T-helper 2 cell treated with Interferon-gamma antibody and Interleukin-4, amounts not matched to agents 5 μg/mL and 100 μg/mL, for 36 hours (primary cell): ENCODE measurements at regions not wholly inside any gene's neighbourhood (a gene's known extent, or its start where the extent isn't known, plus 50 kb on each side); places are given as distances from the start of the nearest gene placed in this dataset.

Experiments used
- DNase-seq: peaks from one replicate; pipeline ENCODE4 v3.0.0; 2021; ENCODE audit warnings: low spot score
- H3K27ac Mint-ChIP-seq: one replicate; pipeline ENCODE4 v1.8.0; 2021; ENCODE audit warnings: mild to moderate bottlenecking, mixed read lengths
- H3K27me3 Mint-ChIP-seq: one replicate; pipeline ENCODE4 v1.8.0; 2021; ENCODE audit warnings: low read depth, mixed read lengths
- H3K36me3 Mint-ChIP-seq: one replicate; pipeline ENCODE4 v1.8.0; 2021; ENCODE audit warnings: low read depth, mixed read lengths
- H3K4me1 Mint-ChIP-seq: one replicate; pipeline ENCODE4 v1.8.0; 2021; ENCODE audit warnings: low read depth, mixed read lengths
- H3K4me3 Mint-ChIP-seq: one replicate; pipeline ENCODE4 v1.8.0; 2022; ENCODE audit warnings: mild to moderate bottlenecking, moderate library complexity, mixed read lengths
- H3K9me3 Mint-ChIP-seq: one replicate; pipeline ENCODE4 v1.8.0; 2021; ENCODE audit warnings: mixed read lengths

- Mint-ChIP-seq H3K27ac (no peak overlapping the region), H3K4me1 (no peaks in the 10 kb centered on the region), H3K9me3 (no peaks in the 10 kb centered on the region), H3K4me3 (no peak overlapping the region), H3K36me3 (no peaks in the 10 kb centered on the region), H3K27me3 (peaks cover 5% of the 10 kb centered on the region)
- no peak for DNase-seq
Measured at GRCh38 chr7:132687016-132687415, 110.7 kb upstream of the PLXNA4 start.

- Mint-ChIP-seq H3K27me3 (peaks cover 5% of the 10 kb centered on the region), H3K4me3 (no peak overlapping the region), H3K9me3 (no peaks in the 10 kb centered on the region), H3K36me3 (no peaks in the 10 kb centered on the region), H3K4me1 (no peaks in the 10 kb centered on the region), H3K27ac (no peak overlapping the region)
- no peak for DNase-seq
Measured at GRCh38 chr7:132685277-132685676, 109.0 kb upstream of the PLXNA4 start.

DNA sequence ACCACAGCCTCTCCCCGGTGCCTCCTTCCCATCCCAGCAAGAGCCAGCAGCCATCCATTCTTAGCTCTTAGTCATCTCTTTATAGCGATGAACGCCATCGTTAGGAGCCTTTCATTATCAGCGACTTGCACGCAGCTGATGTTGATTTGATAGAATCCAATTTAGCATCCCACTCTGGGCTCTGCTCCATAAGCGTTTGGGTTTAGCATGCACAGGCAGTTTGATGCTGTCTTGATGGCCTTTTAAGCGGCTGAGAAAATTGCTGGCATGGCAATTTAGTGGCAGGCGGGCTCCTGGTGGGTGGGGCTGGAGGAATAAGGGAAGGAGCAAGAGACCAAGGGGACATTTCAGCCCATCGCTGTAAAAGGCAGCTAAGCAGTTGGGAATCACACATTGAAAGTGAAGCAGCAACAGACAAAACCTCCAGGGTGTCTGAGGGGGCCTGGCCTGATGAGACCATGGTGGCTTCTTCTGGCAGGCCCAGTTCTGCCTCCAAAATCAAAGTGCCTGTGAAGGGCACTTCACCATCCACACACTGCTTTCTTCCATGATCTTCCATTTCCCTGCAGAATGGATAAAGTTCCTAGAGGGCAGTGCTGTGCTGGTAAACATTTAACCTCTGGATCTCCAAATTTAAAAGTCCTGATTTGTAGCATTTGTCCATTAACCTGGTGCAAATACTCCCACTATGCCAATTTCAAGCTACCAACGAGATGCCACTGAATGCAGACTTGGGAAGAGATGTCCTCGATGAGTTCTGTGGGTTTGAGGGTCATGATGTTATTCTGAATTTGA lies 107.8 kb upstream of the PLXNA4 start:
- H3K4me3 Mint-ChIP-seq: no peak overlapping the region
- H3K9me3 Mint-ChIP-seq: no peaks in the 10 kb centered on the region
- H3K36me3 Mint-ChIP-seq: no peaks in the 10 kb centered on the region
- no peaks in the 10 kb centered on the region for H3K4me1 Mint-ChIP-seq
- H3K27me3 Mint-ChIP-seq: peaks cover 5% of the 10 kb centered on the region
- no peak overlapping the region for H3K27ac Mint-ChIP-seq
- no peak for DNase-seq

GRCh38 chr7:132681951-132682350 lies 105.7 kb upstream of the PLXNA4 start:
- Mint-ChIP-seq H3K4me3 (no peak overlapping the region), H3K9me3 (no peaks in the 10 kb centered on the region), H3K36me3 (no peaks in the 10 kb centered on the region), H3K4me1 (no peaks in the 10 kb centered on the region), H3K27me3 (no peaks in the 10 kb centered on the region), H3K27ac (no peak overlapping the region)
- no peak for DNase-seq

- Mint-ChIP-seq H3K36me3 (no peaks in the 10 kb centered on the region), H3K27ac (no peak overlapping the region), H3K9me3 (no peaks in the 10 kb centered on the region), H3K4me1 (no peaks in the 10 kb centered on the region), H3K27me3 (no peaks in the 10 kb centered on the region), H3K4me3 (no peak overlapping the region)
- DNase-seq: no peak
Measured at GRCh38 chr7:132680590-132680989, 104.3 kb upstream of the PLXNA4 start.

- no peak overlapping the region for H3K27ac Mint-ChIP-seq
- H3K4me3 Mint-ChIP-seq: no peak overlapping the region
- H3K9me3 Mint-ChIP-seq: no peaks in the 10 kb centered on the region
- no peaks in the 10 kb centered on the region for H3K27me3 Mint-ChIP-seq
- no peaks in the 10 kb centered on the region for H3K36me3 Mint-ChIP-seq
- no peaks in the 10 kb centered on the region for H3K4me1 Mint-ChIP-seq
- no peak for DNase-seq
Measured at GRCh38 chr7:132678656-132679055, 102.4 kb upstream of the PLXNA4 start.

- Mint-ChIP-seq H3K4me3 (no peak overlapping the region), H3K27ac (no peak overlapping the region), H3K9me3 (no peaks in the 10 kb centered on the region), H3K36me3 (no peaks in the 10 kb centered on the region), H3K4me1 (no peaks in the 10 kb centered on the region), H3K27me3 (no peaks in the 10 kb centered on the region)
- DNase-seq: no peak
Measured at GRCh38 chr7:132677918-132678317, 101.6 kb upstream of the PLXNA4 start.

GRCh38 chr7:132672200-132672990 lies 96.1 kb upstream of the PLXNA4 start:
- H3K27me3 Mint-ChIP-seq: no peaks in the 10 kb centered on the region
- no peaks in the 10 kb centered on the region for H3K36me3 Mint-ChIP-seq
- no peaks in the 10 kb centered on the region for H3K4me1 Mint-ChIP-seq
- no peak overlapping the region for H3K4me3 Mint-ChIP-seq
- H3K9me3 Mint-ChIP-seq: no peaks in the 10 kb centered on the region
- DNase-seq: no peak
- no peak overlapping the region for H3K27ac Mint-ChIP-seq

DNA sequence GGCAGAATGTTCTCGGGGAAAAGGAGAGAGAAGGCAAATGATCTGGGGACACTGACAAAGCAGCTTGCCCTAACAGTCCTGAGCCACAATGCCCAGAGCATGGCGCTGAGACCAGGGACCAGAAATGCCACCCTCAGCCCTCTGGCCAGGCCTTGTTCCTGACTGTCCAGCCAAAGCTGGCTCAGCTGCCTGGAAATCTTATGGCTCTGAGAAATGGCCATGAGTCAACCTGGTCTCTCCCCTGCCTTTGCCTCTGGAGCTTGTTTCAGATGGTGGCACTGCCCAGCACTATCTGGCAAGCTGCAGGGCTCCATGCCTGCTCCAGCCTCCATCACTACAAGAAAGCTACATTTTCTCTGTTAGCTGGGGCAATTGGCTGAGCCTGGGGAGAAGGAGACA lies 90.5 kb upstream of the PLXNA4 start:
- peak overlapping the region; percentile 84 for H3K27ac Mint-ChIP-seq

DNA sequence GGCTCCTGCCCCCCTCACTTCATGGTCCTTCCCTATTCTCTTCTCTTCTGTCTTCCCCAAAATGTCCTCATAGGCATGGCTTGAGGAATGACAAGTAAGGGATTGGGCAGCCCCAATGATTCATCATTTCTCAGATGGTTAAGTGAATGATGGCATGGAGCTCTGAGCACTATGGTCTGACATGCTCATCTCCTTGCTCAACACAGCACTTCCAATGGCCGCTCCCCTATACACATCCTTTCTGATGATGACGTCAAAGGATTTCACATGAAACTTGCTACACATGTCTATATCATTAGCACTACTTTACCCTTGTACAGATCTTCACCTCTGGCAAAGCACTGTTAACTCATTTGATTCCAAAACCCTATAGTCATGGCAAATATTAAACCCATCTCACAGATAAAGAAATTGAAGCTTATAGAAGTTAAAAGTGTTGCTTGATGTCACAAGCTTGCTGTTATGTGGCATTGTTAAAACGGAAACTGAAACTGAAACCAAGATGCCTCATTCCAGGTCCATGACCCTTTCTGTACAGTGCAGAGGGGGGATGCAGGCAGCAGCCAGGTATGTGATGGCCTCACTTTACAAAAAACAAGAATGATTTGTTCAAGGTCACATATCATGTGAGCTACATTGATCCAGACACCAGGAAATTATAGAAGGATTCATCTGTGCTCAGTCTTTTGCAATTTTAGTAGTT lies 90.0 kb upstream of the PLXNA4 start:
- peaks cover 8% of the 10 kb centered on the region for H3K4me1 Mint-ChIP-seq
- DNase-seq: no peak
- peak overlapping the region; percentile 63 for H3K4me3 Mint-ChIP-seq
- H3K36me3 Mint-ChIP-seq: peaks cover 9% of the 10 kb centered on the region
- H3K27me3 Mint-ChIP-seq: no peaks in the 10 kb centered on the region
- peaks cover 10% of the 10 kb centered on the region for H3K9me3 Mint-ChIP-seq
- H3K27ac Mint-ChIP-seq: peak overlapping the region; percentile 84

More for the DNA sequence above, 90.5 kb upstream of the PLXNA4 start:
- Mint-ChIP-seq H3K4me1 (peaks cover 8% of the 10 kb centered on the region), H3K9me3 (peaks cover 4% of the 10 kb centered on the region), H3K4me3 (peak overlapping the region; percentile 63), H3K27me3 (no peaks in the 10 kb centered on the region), H3K36me3 (peaks cover 9% of the 10 kb centered on the region)
- DNase-seq: no peak

- Mint-ChIP-seq H3K27ac (no peak overlapping the region), H3K36me3 (peaks cover 2% of the 10 kb centered on the region), H3K4me1 (peaks cover 29% of the 10 kb centered on the region), H3K4me3 (no peak overlapping the region), H3K9me3 (peaks cover 13% of the 10 kb centered on the region), H3K27me3 (no peaks in the 10 kb centered on the region)
- no peak for DNase-seq
Measured at GRCh38 chr7:132656846-132657776, 80.8 kb upstream of the PLXNA4 start.

DNA sequence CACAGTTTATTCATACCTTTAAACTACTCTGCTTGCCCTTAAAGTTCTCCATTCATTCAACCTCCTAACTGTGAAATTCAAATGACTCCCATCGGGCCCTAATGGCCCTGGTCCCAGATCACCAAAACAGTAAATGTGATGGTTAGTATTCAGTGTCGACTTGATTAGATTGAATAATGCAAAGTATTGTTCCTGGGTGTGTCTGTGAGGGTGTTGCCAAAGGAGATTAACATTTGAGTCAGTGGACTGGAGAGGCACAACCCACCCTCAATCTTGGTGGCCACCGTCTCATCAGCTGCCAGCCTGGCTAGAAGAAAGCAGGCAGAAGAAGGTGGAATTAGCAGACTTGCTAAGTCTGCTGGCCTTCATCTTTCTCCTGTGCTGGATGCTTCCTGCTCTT lies 80.1 kb upstream of the PLXNA4 start:
- no peak for DNase-seq
- H3K9me3 Mint-ChIP-seq: peaks cover 8% of the 10 kb centered on the region
- H3K27ac Mint-ChIP-seq: no peak overlapping the region
- peaks cover 2% of the 10 kb centered on the region for H3K36me3 Mint-ChIP-seq
- no peaks in the 10 kb centered on the region for H3K27me3 Mint-ChIP-seq
- no peak overlapping the region for H3K4me3 Mint-ChIP-seq
- H3K4me1 Mint-ChIP-seq: peaks cover 29% of the 10 kb centered on the region

DNA sequence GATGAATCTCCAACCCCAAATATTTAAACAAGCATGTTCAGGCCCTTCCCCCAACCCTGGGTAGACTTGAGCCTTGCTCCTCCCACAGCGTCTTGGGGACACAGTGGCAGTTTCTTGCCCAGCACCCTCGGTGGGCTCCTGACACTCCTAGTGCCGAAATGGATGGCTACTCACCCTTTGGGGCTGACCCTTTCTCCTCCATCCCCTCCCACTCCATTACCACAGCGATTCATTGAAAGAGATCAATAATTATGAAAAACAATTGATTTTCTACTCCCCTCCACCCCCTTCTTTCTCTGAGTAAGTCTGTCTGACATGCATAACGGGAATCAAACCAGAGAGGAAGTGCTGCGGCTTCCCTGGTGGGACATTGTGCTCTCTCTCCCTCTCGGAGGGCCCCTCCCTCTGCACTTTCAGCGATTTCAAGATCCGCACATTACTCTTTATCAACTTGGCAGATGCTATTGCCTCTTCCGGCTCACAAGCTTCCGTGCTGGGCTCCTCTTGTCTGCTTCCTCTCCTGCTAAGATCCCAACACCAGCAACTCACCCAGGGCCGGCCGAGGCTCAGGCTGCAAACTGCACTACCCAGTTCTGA lies 79.0 kb upstream of the PLXNA4 start:
- Mint-ChIP-seq H3K9me3 (peaks cover 6% of the 10 kb centered on the region), H3K36me3 (peaks cover 2% of the 10 kb centered on the region)
- peak; percentile 60 for DNase-seq

More for the DNA sequence above, 79.0 kb upstream of the PLXNA4 start:
- Mint-ChIP-seq H3K27me3 (no peaks in the 10 kb centered on the region), H3K4me3 (peak overlapping the region; percentile 76), H3K27ac (peak overlapping the region; percentile 81), H3K4me1 (peaks cover 29% of the 10 kb centered on the region)
